GM19463 (cell line): ENCODE measurements at regions not wholly inside any gene's neighbourhood (a gene's known extent, or its start where the extent isn't known, plus 50 kb on each side); places are given as distances from the start of the nearest gene placed in this dataset.
"Not testable (repeated sequence)": the region's sequence is repeated elsewhere in the genome, so short reads cannot be mapped to it uniquely, and the experiment has no call there.

Experiments
- ATAC-seq: cut with Tn5 transposase; IDR thresholded peaks from one replicate; pipeline ENCODE4 v1.9.1; 2021; ENCODE audit warnings: mild to moderate bottlenecking, moderate library complexity; ENCODE audit not compliant: unreplicated experiment

- ATAC-seq, result no peak
Measured at GRCh38 chr15:62404194-62404985, 239.3 kb upstream of the C2CD4B start.

GRCh38 chr15:62406305-62406891, 241.3 kb upstream of the C2CD4B start:
- ATAC-seq, result no peak

GRCh38 chr15:62407216-62407615, 242.1 kb upstream of the C2CD4B start:
- ATAC-seq, result no peak

- ATAC-seq, result no peak
Measured at GRCh38 chr15:62407962-62408361, 242.9 kb upstream of the C2CD4B start.

GRCh38 chr15:62409466-62409865, 244.4 kb upstream of the C2CD4B start:
- no peak for ATAC-seq

- ATAC-seq, result no peak
Measured at GRCh38 chr15:62412686-62413085, 247.6 kb upstream of the C2CD4B start.

- no peak for ATAC-seq
Measured at GRCh38 chr15:62413153-62413552, 248.1 kb upstream of the C2CD4B start.

GRCh38 chr15:62413786-62414185, 248.7 kb upstream of the C2CD4B start:
- no peak for ATAC-seq

GRCh38 chr15:62415498-62415897, 250.4 kb upstream of the C2CD4B start:
- no peak for ATAC-seq

GRCh38 chr15:62416526-62416925, 251.4 kb upstream of the C2CD4B start:
- ATAC-seq, result no peak

- ATAC-seq, result no peak
Measured at GRCh38 chr15:62417439-62417838, 252.4 kb upstream of the C2CD4B start.

GRCh38 chr15:62418496-62418895, 253.4 kb upstream of the C2CD4B start:
- ATAC-seq, result not testable (repeated sequence)

GRCh38 chr15:62419192-62419591, 254.1 kb upstream of the C2CD4B start:
- ATAC-seq, result no peak

- ATAC-seq, result not testable (repeated sequence)
Measured at GRCh38 chr15:62420371-62420770, 255.3 kb upstream of the C2CD4B start.

GRCh38 chr15:62421289-62421688, 256.2 kb upstream of the C2CD4B start:
- no peak for ATAC-seq

- no peak for ATAC-seq
Measured at GRCh38 chr15:62426387-62426956, 261.4 kb upstream of the C2CD4B start.

GRCh38 chr15:62428259-62428658, 263.2 kb upstream of the C2CD4B start:
- no peak for ATAC-seq

- no peak for ATAC-seq
Measured at GRCh38 chr15:62428851-62429598, 263.9 kb upstream of the C2CD4B start.

- no peak for ATAC-seq
Measured at GRCh38 chr15:62430056-62430455, 265.0 kb upstream of the C2CD4B start.

- no peak for ATAC-seq
Measured at GRCh38 chr15:62430552-62430951, 265.5 kb upstream of the C2CD4B start.

GRCh38 chr15:62431008-62431797, 266.1 kb upstream of the C2CD4B start:
- ATAC-seq, result no peak
